Activated CD8-positive, alpha-beta T cell treated with anti-CD3 and anti-CD28 coated beads, Interleukin-2, amount 10 ng/mL, durations not matched to agents 7 days and 5 days (primary cell): ENCODE measurements at regions not wholly inside any gene's neighbourhood (a gene's known extent, or its start where the extent isn't known, plus 50 kb on each side); places are given as distances from the start of the nearest gene placed in this dataset.

Experiments used
- ATAC-seq: fragments of 150-1000 bp; cut with Tn5 transposase; one replicate; pipeline ENCODE4 v1.10.0; 2021; ENCODE audit warnings: moderate library complexity
- CTCF ChIA-PET: fragments of 350-600 bp; sonication (Branson Sonifier 250); formaldehyde crosslinking; loops from one replicate; lab custom pipeline; 2021; ENCODE audit warnings: antibody characterized with exemption; lab: Charles Lee
- POLR2A ChIA-PET: fragments of 350-600 bp; sonication (Branson Sonifier 250); formaldehyde crosslinking; loops from one replicate; lab custom pipeline; 2021; ENCODE audit warnings: antibody characterized with exemption; lab: Charles Lee
- DNase-seq: peaks from one replicate; pipeline ENCODE4 v3.0.0-alpha.2; 2020
- H3K27ac Mint-ChIP-seq: one replicate; pipeline ENCODE4 v1.8.0; 2021; ENCODE audit warnings: mild to moderate bottlenecking, mixed read lengths
- H3K27me3 Mint-ChIP-seq: one replicate; pipeline ENCODE4 v1.8.0; 2021; ENCODE audit warnings: low read depth, mixed read lengths
- H3K36me3 Mint-ChIP-seq: one replicate; pipeline ENCODE4 v1.8.0; 2021; ENCODE audit warnings: low read depth, mixed read lengths
- H3K4me1 Mint-ChIP-seq: one replicate; pipeline ENCODE4 v1.8.0; 2021; ENCODE audit warnings: low read depth, mixed read lengths
- H3K4me3 Mint-ChIP-seq: one replicate; pipeline ENCODE4 v1.8.0; 2021; ENCODE audit warnings: mild to moderate bottlenecking, mixed read lengths
- H3K9me3 Mint-ChIP-seq: one replicate; pipeline ENCODE4 v1.8.0; 2022; ENCODE audit warnings: mixed read lengths; ENCODE audit not compliant: insufficient read depth

DNA sequence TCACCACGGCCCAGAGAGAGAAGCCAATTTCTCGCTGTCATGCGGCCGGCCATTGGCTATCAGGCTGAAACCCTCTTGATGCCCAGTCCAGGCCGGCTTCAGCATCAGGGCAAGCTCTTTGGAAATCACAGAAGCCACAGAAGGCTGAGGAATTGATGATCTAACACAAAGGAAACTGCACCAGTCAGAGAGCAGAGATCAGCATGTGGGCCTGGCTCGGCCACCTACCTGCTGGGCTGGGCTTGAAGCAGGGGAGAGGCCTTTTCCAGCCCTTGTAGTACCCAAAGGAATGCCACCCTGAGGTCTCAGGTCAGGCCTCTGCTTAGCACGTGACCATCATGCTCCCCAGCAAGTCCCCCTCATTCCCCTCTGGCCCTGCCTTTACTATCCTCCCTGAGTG, 119.1 kb downstream of the TLE3 start:
- POLR2A ChIA-PET: no interaction called here
- Mint-ChIP-seq H3K4me1 (no peaks in the 10 kb centered on the region), H3K27me3 (peaks cover 18% of the 10 kb centered on the region), H3K36me3 (no peaks in the 10 kb centered on the region), H3K4me3 (no peak overlapping the region), H3K27ac (no peak overlapping the region), H3K9me3 (no peaks in the 10 kb centered on the region)
- DNase-seq (no peak), ATAC-seq (no peak)
- CTCF ChIA-PET: no interaction called here

DNA sequence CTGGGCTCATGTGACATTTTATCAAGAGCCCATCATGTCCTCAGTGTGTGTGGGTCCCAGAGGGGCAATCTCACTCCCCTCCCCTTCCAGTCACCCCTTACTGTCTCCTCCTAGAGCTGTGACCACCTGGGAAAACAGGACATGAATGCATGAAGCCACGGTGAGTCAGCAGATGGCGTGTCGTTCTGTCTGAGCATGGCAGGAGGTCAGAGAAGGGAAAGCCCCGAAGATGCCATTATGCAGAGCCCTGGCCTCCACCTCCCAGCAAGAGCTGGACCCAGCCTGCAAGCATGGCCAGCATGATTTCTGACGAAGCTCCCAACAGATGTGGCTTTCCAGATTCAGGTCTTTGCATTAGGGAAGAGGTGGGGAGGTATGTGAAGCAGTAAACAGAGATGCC, 118.5 kb downstream of the TLE3 start:
- CTCF ChIA-PET: no interaction called here
- peaks cover 19% of the 10 kb centered on the region for H3K27me3 Mint-ChIP-seq
- POLR2A ChIA-PET: no interaction called here
- no peaks in the 10 kb centered on the region for H3K36me3 Mint-ChIP-seq
- H3K4me1 Mint-ChIP-seq: no peaks in the 10 kb centered on the region
- no peak overlapping the region for H3K4me3 Mint-ChIP-seq
- ATAC-seq (no peak), DNase-seq (no peak)
- no peak overlapping the region for H3K27ac Mint-ChIP-seq
- no peaks in the 10 kb centered on the region for H3K9me3 Mint-ChIP-seq

DNA sequence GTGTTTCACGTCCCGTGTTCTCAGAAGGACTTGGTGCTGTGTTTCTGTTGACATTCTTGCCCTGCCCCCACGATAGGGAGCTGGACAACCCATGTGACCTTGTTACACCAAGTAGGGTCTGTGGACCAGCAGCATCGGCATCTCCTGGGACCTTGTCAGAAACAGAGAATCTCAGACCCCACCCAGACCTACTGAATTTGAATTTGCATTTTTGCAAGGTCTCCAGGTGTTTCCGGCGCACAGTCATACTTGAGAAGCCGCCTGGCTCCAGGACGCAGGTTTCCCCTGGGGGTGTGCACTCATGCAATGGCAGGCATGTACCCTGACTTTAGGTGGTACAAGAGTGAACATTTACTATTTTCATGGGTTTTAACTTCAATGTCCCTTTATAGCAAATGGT, 117.9 kb downstream of the TLE3 start:
- Mint-ChIP-seq H3K27ac (no peak overlapping the region), H3K4me1 (no peaks in the 10 kb centered on the region), H3K36me3 (no peaks in the 10 kb centered on the region), H3K4me3 (no peak overlapping the region), H3K9me3 (no peaks in the 10 kb centered on the region), H3K27me3 (peaks cover 23% of the 10 kb centered on the region)
- ATAC-seq: no peak
- CTCF ChIA-PET: no interaction called here
- POLR2A ChIA-PET: no interaction called here
- DNase-seq: no peak

DNA sequence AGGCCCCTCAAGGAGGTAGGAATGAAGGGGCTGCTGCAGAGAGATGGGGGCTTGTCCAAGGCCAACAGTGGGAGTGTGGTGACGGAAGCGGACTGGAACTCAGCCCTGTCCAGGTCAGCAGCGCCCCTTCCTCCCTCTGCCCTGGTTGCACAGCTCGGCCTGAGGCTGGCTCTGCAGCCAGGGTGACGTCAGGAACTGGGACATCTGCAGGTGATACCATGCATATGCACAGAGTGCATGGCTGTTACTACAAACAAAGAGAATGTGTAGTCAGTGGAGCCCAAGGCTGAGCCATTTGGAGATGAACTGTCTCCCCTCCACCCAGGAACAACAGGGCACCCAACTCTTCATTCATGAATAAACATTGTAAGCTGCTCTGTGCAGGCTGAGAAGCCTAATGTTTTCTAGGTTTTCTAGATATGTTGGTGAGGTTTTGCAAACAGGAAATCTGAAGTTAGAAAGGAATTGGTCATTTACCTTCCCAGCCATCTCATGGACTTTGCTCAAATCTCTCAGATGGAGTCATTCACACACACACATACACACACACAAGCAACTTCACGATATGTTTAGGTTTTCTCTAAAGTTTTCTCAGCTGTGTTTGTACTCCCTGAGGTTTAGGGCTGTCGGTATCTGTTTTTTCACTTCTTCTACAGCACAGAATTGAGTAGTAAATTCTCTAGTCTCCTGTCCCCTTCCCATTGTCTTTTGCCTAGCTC, 117.2 kb downstream of the TLE3 start:
- CTCF ChIA-PET: no interaction called here
- no peaks in the 10 kb centered on the region for H3K4me1 Mint-ChIP-seq
- peaks cover 19% of the 10 kb centered on the region for H3K27me3 Mint-ChIP-seq
- H3K4me3 Mint-ChIP-seq: no peak overlapping the region
- ATAC-seq (no peak), DNase-seq (no peak)
- no peaks in the 10 kb centered on the region for H3K9me3 Mint-ChIP-seq
- POLR2A ChIA-PET: interaction anchor here (0.6 kb wide), 1 partner anchor 66 kb away, joined by 3 read pairs; no protein-coding TSS in a partner anchor
- no peak overlapping the region for H3K27ac Mint-ChIP-seq
- no peaks in the 10 kb centered on the region for H3K36me3 Mint-ChIP-seq

DNA sequence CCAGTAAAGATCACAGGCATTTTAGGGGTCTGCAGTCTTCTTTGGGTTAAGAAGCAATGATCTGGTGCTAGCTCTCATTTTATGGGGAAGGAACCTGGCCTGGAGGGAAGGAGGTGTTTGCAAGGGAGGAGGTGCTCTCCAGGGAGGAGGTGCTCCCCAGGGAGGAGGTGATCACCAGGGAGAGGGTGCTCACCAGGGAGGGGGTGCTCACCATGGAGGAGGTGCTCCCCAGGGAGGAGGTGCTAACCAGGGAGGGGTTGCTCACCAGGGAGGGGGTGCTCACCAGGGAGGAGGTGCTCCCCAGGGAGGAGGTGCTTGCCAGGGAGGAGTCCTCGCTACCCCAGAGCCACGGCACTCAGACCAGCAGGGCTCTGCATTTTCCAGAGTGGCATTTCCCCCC, 115.7 kb downstream of the TLE3 start:
- H3K36me3 Mint-ChIP-seq: no peaks in the 10 kb centered on the region
- no peak overlapping the region for H3K27ac Mint-ChIP-seq
- H3K4me3 Mint-ChIP-seq: no peak overlapping the region
- ChIA-PET POLR2A (no interaction called here), CTCF (no interaction called here)
- ATAC-seq: no peak
- H3K4me1 Mint-ChIP-seq: no peaks in the 10 kb centered on the region
- DNase-seq: no peak
- H3K27me3 Mint-ChIP-seq: peaks cover 24% of the 10 kb centered on the region
- no peaks in the 10 kb centered on the region for H3K9me3 Mint-ChIP-seq

DNA sequence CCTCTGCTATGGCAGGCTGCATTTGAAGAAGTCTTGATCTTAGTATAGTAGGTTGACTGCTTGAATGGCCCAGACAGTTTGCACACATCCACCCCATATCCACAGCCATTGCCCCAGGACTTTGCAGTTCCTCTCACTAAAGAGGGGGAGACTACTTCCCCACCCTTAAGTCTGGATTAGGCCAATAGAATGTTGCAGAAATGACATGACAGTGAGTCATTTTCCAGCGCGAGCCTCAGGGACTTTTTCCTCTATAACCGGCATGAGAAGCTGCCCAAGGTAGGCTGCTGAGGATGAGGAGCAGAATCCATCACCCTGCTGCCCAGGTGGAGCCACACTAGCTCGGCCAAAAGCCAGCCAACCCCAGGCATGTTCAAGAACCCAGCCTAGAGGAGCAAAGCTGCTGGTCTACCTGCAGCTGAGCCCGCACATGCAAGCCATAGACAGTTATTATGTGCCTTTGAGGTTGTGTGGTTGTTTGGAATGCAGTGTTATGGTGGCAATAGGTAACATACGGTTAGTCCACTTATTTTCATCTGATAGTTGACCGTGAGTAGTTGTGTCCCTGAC, 113.9 kb downstream of the TLE3 start:
- Mint-ChIP-seq H3K36me3 (no peaks in the 10 kb centered on the region), H3K27ac (no peak overlapping the region), H3K4me1 (no peaks in the 10 kb centered on the region), H3K4me3 (no peak overlapping the region), H3K9me3 (no peaks in the 10 kb centered on the region), H3K27me3 (peaks cover 21% of the 10 kb centered on the region)
- DNase-seq: no peak
- POLR2A ChIA-PET: no interaction called here
- ATAC-seq: no peak
- CTCF ChIA-PET: interaction anchor here (0.5 kb wide), 1 partner anchor 10 kb away, joined by 3 read pairs; no protein-coding TSS in a partner anchor

DNA sequence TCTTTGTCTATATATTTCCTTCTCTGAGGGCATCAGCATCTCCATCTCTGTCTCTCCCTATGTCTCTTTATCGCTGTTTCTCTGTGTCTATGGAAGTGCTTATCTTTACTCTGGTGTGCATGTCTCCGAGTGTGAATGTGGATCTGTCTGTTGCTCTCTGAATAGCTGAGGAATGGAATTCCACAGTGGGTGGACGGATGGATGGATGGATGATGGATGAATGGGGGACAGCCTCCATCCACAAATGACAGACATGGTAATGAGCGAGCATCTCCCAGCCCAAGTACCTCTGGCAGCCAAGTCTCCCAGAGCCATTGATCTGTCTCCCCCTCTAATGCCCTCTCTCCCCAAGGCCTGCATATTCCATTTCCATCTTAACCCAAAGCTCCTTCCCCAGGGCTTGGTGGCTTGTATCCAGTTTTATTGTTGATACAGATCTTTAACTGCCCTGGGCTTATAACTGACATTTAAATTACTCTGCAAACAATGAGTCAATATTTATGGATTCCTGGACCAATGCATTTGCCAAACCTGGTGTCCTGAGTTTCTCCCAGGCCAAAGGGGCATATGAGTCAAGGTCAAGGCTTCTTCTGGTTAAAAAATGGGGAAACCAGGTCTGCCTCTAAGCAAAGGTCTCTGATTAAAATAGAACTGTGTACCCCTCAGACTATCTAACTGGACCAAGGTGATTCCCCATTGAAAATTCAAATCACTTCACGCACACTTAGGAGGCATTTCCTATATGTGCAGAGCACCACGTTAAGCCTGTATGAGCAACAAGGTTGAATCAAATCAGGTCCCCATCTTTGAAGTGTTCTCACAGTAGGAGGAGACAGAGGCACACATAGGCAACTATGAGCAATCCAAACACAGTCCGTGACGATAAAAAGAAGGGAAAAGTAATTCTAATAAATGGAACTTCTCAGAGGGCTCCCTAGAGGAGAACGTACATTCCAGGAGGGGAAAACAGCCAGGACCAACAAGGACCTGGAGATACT, 109.9 kb downstream of the TLE3 start:
- H3K9me3 Mint-ChIP-seq: no peaks in the 10 kb centered on the region
- ATAC-seq: no peak
- CTCF ChIA-PET: no interaction called here
- no peak overlapping the region for H3K27ac Mint-ChIP-seq
- no peak for DNase-seq
- POLR2A ChIA-PET: no interaction called here
- H3K27me3 Mint-ChIP-seq: peaks cover 25% of the 10 kb centered on the region
- H3K4me1 Mint-ChIP-seq: no peaks in the 10 kb centered on the region
- no peaks in the 10 kb centered on the region for H3K36me3 Mint-ChIP-seq
- H3K4me3 Mint-ChIP-seq: no peak overlapping the region

DNA sequence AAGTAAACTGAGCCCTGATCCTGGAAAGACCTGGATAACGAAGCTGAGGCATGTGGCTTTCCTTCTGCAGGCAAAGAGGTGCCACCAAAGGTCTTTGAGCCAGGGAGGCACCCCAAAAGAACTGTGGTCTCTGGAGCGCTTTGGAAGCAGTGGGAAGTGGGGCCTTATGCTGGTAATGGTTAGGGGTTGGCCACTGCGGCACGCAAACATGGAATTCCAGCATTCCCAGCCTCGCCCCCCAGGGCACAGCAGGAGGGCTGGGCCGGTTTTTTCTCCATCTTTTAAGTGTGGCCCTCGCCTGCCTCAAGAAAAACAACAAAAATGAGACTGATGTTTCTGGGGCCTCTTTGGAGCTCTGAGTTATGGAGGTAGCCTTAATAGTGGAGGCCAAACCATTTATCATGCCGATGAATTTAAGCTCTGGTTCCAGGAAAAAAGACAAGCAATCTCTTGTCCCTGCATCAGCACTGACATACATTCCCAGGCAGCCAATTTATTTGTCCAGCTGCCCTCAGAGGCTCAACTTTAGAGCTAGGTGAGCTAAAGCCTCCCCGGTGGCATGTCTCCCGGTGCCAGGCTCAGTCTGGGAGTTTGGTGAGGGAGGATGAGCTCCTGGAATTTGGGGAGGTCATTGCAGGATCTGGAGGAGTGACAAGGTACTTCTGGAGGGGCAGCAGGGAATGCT, 109.0 kb downstream of the TLE3 start:
- peaks cover 23% of the 10 kb centered on the region for H3K27me3 Mint-ChIP-seq
- no peaks in the 10 kb centered on the region for H3K36me3 Mint-ChIP-seq
- ChIA-PET CTCF (no interaction called here), POLR2A (interaction anchor here (0.6 kb wide), 1 partner anchor 12 kb away, joined by 3 read pairs; no protein-coding TSS in a partner anchor)
- ATAC-seq: no peak
- H3K4me3 Mint-ChIP-seq: no peak overlapping the region
- H3K9me3 Mint-ChIP-seq: no peaks in the 10 kb centered on the region
- no peak for DNase-seq
- no peak overlapping the region for H3K27ac Mint-ChIP-seq
- H3K4me1 Mint-ChIP-seq: no peaks in the 10 kb centered on the region

DNA sequence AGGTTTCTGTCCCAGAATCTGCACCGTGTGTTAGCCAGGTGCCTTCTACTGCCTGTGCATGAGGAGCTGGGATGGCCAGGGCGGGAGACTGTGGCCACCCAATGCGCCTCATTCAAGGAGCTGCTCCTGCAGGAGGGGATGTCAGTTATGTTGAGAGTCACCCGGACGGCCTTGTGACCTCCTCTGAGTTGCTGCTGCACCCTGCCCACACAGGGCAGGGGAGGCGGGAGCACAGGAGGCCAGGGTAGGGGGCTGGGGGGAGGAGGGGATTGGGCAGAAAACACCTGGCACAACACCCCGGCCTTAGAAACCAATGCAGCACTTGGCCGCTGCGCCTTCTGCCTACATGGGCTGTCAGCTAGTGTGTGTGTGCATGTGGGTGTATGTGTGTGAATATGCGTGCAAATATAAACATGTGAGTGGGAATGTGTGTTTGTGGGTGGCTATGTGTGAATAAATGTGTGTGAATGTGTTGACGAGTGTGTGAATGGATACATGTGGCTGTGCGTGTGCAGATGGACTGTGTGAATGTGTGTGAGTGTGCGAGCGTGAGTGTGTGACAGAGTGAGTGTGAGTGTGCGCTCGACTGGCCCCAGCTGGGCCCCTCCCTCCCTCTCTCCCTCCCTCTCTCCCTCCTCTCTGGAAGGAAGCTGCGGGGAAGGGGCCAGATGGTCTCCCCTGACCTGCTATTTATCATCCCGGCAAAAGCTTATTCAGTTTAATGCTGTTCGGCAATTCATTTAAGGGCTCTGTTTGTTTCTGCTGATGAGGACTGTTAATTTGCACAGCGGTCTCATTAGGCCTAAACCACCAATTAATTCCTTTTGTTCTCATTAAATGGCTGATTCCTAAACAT, 106.9 kb downstream of the TLE3 start:
- DNase-seq (no peak), ATAC-seq (no peak)
- H3K9me3 Mint-ChIP-seq: no peaks in the 10 kb centered on the region
- no peak overlapping the region for H3K4me3 Mint-ChIP-seq
- H3K27me3 Mint-ChIP-seq: peaks cover 23% of the 10 kb centered on the region
- ChIA-PET POLR2A (no interaction called here), CTCF (no interaction called here)
- no peaks in the 10 kb centered on the region for H3K36me3 Mint-ChIP-seq
- no peak overlapping the region for H3K27ac Mint-ChIP-seq
- no peaks in the 10 kb centered on the region for H3K4me1 Mint-ChIP-seq

DNA sequence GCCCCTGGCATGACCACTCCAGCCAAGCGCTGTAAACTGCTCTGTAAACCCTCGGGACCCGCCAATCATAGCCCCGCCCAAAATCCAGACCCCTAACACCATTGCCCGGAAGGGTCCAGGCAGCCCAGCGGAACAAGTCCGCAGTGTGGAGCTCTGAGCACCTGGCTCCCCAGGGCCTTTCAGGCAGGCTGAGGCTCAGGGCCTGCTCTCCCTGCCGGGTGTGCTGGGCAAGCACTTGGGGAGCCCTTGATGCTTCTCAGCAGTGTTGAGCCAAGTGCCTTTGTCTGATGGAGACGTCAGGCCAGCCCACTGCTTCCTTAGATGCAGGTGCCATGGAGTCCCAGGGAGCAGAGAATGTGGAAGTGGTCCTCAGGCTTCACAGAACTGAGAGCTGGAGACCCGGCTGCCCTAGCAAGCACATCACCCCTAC, 106.2 kb downstream of the TLE3 start:
- CTCF ChIA-PET: no interaction called here
- H3K27me3 Mint-ChIP-seq: peaks cover 21% of the 10 kb centered on the region

DNA sequence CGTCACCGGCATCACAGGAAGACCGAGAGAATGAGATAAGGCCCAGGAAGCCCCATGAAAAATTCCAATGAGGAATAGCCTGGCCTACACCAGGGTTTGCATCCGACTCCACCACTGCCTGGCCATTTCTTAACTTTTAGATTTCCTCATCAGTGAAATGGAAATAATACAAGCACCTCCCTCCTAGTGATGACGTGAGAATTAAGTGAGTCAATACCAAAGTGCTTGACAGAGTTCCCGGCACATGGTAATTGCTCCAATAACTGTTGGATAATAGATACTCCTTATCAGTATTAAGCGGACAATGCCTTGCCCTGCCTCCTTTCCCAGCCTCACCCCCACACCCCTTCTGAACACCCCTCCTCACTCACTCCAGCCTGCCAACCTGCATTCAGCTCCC, 105.4 kb downstream of the TLE3 start:
- Mint-ChIP-seq H3K27ac (no peak overlapping the region), H3K36me3 (no peaks in the 10 kb centered on the region), H3K9me3 (no peaks in the 10 kb centered on the region), H3K4me1 (no peaks in the 10 kb centered on the region), H3K27me3 (peaks cover 15% of the 10 kb centered on the region), H3K4me3 (no peak overlapping the region)
- ChIA-PET CTCF (no interaction called here), POLR2A (no interaction called here)
- DNase-seq: no peak
- ATAC-seq: no peak

More for the DNA sequence above, 106.2 kb downstream of the TLE3 start:
- no peaks in the 10 kb centered on the region for H3K36me3 Mint-ChIP-seq
- DNase-seq (no peak), ATAC-seq (no peak)
- H3K9me3 Mint-ChIP-seq: no peaks in the 10 kb centered on the region
- POLR2A ChIA-PET: no interaction called here
- H3K4me1 Mint-ChIP-seq: no peaks in the 10 kb centered on the region
- H3K27ac Mint-ChIP-seq: no peak overlapping the region
- H3K4me3 Mint-ChIP-seq: no peak overlapping the region
